ENCODE measurements at regions not wholly inside any gene's neighbourhood (a gene's known extent, or its start where the extent isn't known, plus 50 kb on each side); places are given as distances from the start of the nearest gene placed in this dataset.
"Not testable (repeated sequence)": the region's sequence is repeated elsewhere in the genome, so short reads cannot be mapped to it uniquely, and the experiment has no call there.

DNA sequence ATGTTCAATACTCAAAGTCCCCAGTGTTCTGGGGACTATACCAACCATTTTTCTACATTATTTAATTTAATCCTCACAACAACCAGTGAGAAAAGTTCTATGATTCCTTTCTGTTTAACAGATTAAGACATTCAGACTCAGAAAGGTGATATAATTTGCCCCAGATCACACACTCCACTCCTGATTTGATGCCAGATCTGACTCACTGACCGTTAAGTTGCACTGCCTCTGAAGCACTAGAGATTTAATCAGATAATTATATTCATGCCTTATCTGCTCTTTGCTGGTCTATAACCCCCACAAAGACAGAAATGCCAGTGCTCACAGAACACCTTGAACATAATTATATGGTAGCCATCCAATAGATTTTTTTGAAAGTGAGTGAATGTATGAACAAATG is 501.0 kb downstream of the IGSF11 start:
- Histone ChIP-seq H3K27me3 (ENCODE audit: low read depth, low read length) (no peaks in the 10 kb centered on the region), H3K9ac (ENCODE audit: low read length) (no peak overlapping the region), H3K4me2 (ENCODE audit: low read length) (no peak overlapping the region), H3K27ac (ENCODE audit: low read length) (no peak overlapping the region), H4K20me1 (ENCODE audit: insufficient read depth, low read length) (no peaks in the 10 kb centered on the region), H3K4me3 (ENCODE audit: low read length) (no peak overlapping the region), H3K4me1 (ENCODE audit: low read length) (peaks cover 1% of the 10 kb centered on the region; the same call in 1 of the 2 replicates), H3K79me2 (ENCODE audit: low read length) (no peaks in the 10 kb centered on the region), H3K9me3 (ENCODE audit: insufficient read depth, low read length) (no peaks in the 10 kb centered on the region), H2AFZ (ENCODE audit: low read depth, low read length) (no peak overlapping the region), H3K36me3 (replicated peaks; ENCODE audit: low read depth, low read length) (no peaks in the 10 kb centered on the region)
- TF ChIP-seq CTCF (IDR thresholded peaks at IDR 0.05; ENCODE audit: low read depth, low read length), result no peak
- no peak for TF ChIP-seq EZH2phosphoT487 (IDR thresholded peaks at IDR 0.05; ENCODE audit: low read depth)

DNA sequence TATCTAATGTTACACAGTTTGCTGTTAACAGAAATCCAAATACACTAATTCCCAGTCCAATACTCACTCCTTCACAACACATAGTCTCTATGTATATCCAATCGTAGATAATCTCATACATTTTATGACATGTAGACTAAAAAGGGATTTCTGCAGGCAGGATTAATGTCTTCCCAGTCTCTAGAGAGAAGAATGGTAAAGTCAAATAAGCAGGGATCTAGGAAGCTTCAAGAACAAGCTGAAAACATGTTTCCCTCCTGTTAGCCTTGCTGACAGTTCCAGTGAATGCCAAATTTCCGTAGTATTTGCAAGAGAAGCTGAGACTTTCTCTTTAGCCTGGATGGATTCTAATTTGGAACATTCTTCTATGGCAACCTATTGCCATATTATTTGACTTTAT is 500.1 kb downstream of the IGSF11 start:
- no peaks in the 10 kb centered on the region for H3K79me2 ChIP-seq (ENCODE audit: low read length)
- H3K27ac ChIP-seq (ENCODE audit: low read length), result no peak overlapping the region
- H3K27me3 ChIP-seq (ENCODE audit: low read depth, low read length), result no peaks in the 10 kb centered on the region
- no peaks in the 10 kb centered on the region for H4K20me1 ChIP-seq (ENCODE audit: insufficient read depth, low read length)
- no peaks in the 10 kb centered on the region for H3K9me3 ChIP-seq (ENCODE audit: insufficient read depth, low read length)
- H3K4me1 ChIP-seq (ENCODE audit: low read length), result no peaks in the 10 kb centered on the region
- H3K4me2 ChIP-seq (ENCODE audit: low read length), result no peak overlapping the region
- H3K36me3 ChIP-seq (replicated peaks; ENCODE audit: low read depth, low read length), result no peaks in the 10 kb centered on the region
- no peak overlapping the region for H3K9ac ChIP-seq (ENCODE audit: low read length)
- TF ChIP-seq EZH2phosphoT487 (IDR thresholded peaks at IDR 0.05; ENCODE audit: low read depth), result no peak
- no peak overlapping the region for H3K4me3 ChIP-seq (ENCODE audit: low read length)
- no peak overlapping the region for H2AFZ ChIP-seq (ENCODE audit: low read depth, low read length)

- Histone ChIP-seq H3K4me3 (ENCODE audit: low read length) (no peak overlapping the region), H3K9me3 (ENCODE audit: insufficient read depth, low read length) (no peaks in the 10 kb centered on the region), H3K79me2 (ENCODE audit: low read length) (no peaks in the 10 kb centered on the region), H4K20me1 (ENCODE audit: insufficient read depth, low read length) (no peaks in the 10 kb centered on the region), H3K9ac (ENCODE audit: low read length) (no peak overlapping the region), H2AFZ (ENCODE audit: low read depth, low read length) (no peak overlapping the region), H3K4me2 (ENCODE audit: low read length) (no peak overlapping the region), H3K4me1 (ENCODE audit: low read length) (no peaks in the 10 kb centered on the region), H3K27me3 (ENCODE audit: low read depth, low read length) (no peaks in the 10 kb centered on the region), H3K27ac (ENCODE audit: low read length) (no peak overlapping the region), H3K36me3 (replicated peaks; ENCODE audit: low read depth, low read length) (no peaks in the 10 kb centered on the region)
- TF ChIP-seq EZH2phosphoT487 (IDR thresholded peaks at IDR 0.05; ENCODE audit: low read depth) (no peak), CTCF (IDR thresholded peaks at IDR 0.05; ENCODE audit: low read depth, low read length) (no peak)
These were observed 497.9 kb downstream of the IGSF11 start for GRCh38 chr3:118536764-118537163.

DNA sequence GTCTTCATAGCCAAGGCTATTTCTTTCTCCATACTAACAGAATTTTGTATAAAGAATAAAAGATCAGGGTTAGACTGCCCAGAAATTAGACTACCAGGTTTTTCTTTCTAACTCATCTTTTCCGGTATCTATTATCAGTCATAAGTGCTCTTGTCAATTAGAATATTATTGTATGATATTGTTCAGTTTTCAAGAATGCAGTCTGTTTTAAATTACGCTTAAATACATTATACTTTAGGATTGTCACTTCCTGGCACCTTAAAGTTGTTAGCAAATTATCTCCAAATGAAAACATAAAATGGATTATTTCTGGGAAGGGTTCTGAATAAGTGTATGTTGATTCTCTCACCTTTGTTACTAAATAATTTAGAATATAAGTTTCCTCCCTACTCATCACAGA is 497.2 kb downstream of the IGSF11 start:
- Histone ChIP-seq H3K4me2 (ENCODE audit: low read length) (no peak overlapping the region), H4K20me1 (ENCODE audit: insufficient read depth, low read length) (no peaks in the 10 kb centered on the region), H3K36me3 (replicated peaks; ENCODE audit: low read depth, low read length) (no peaks in the 10 kb centered on the region), H3K9me3 (ENCODE audit: insufficient read depth, low read length) (no peaks in the 10 kb centered on the region), H3K4me1 (ENCODE audit: low read length) (no peaks in the 10 kb centered on the region), H3K4me3 (ENCODE audit: low read length) (no peak overlapping the region), H3K27me3 (ENCODE audit: low read depth, low read length) (no peaks in the 10 kb centered on the region), H3K79me2 (ENCODE audit: low read length) (no peaks in the 10 kb centered on the region), H3K27ac (ENCODE audit: low read length) (no peak overlapping the region), H2AFZ (ENCODE audit: low read depth, low read length) (no peak overlapping the region), H3K9ac (ENCODE audit: low read length) (no peak overlapping the region)
- TF ChIP-seq EZH2phosphoT487 (IDR thresholded peaks at IDR 0.05; ENCODE audit: low read depth) (no peak), CTCF (IDR thresholded peaks at IDR 0.05; ENCODE audit: low read depth, low read length) (no peak)

GRCh38 chr3:118538187-118538586 is 496.5 kb downstream of the IGSF11 start:
- H3K9me3 ChIP-seq (ENCODE audit: insufficient read depth, low read length), result no peaks in the 10 kb centered on the region
- TF ChIP-seq CTCF (IDR thresholded peaks at IDR 0.05; ENCODE audit: low read depth, low read length) (no peak), EZH2phosphoT487 (IDR thresholded peaks at IDR 0.05; ENCODE audit: low read depth) (no peak)
- no peaks in the 10 kb centered on the region for H3K36me3 ChIP-seq (replicated peaks; ENCODE audit: low read depth, low read length)
- H3K79me2 ChIP-seq (ENCODE audit: low read length), result no peaks in the 10 kb centered on the region
- H3K27ac ChIP-seq (ENCODE audit: low read length), result no peak overlapping the region
- H3K4me3 ChIP-seq (ENCODE audit: low read length), result no peak overlapping the region
- no peaks in the 10 kb centered on the region for H3K4me1 ChIP-seq (ENCODE audit: low read length)
- no peaks in the 10 kb centered on the region for H4K20me1 ChIP-seq (ENCODE audit: insufficient read depth, low read length)
- H3K9ac ChIP-seq (ENCODE audit: low read length), result no peak overlapping the region
- no peak overlapping the region for H3K4me2 ChIP-seq (ENCODE audit: low read length)
- no peaks in the 10 kb centered on the region for H3K27me3 ChIP-seq (ENCODE audit: low read depth, low read length)
- no peak overlapping the region for H2AFZ ChIP-seq (ENCODE audit: low read depth, low read length)

- not testable (repeated sequence) for H3K4me2 ChIP-seq (ENCODE audit: low read length); H3K4me3 ChIP-seq (ENCODE audit: low read length); H3K9ac ChIP-seq (ENCODE audit: low read length); H3K4me1 ChIP-seq (ENCODE audit: low read length); H3K79me2 ChIP-seq (ENCODE audit: low read length); H3K27me3 ChIP-seq (ENCODE audit: low read depth, low read length); H4K20me1 ChIP-seq (ENCODE audit: insufficient read depth, low read length); H3K27ac ChIP-seq (ENCODE audit: low read length); H3K9me3 ChIP-seq (ENCODE audit: insufficient read depth, low read length); H2AFZ ChIP-seq (ENCODE audit: low read depth, low read length); H3K36me3 ChIP-seq (replicated peaks; ENCODE audit: low read depth, low read length)
These were observed 494.7 kb downstream of the IGSF11 start for GRCh38 chr3:118539820-118540447.

Measured in OCI-LY3 (cell line).